H1 (cell line): ENCODE measurements at regions not wholly inside any gene's neighbourhood (a gene's known extent, or its start where the extent isn't known, plus 50 kb on each side); places are given as distances from the start of the nearest gene placed in this dataset.

Source experiments
- CTCF ChIA-PET: fragments of 300-600 bp; sonication (Branson Sonifier 250); formaldehyde crosslinking; loops from one replicate; lab custom pipeline; 2021; ENCODE audit not compliant: partially characterized antibody; lab: Charles Lee
- POLR2A ChIA-PET: fragments of 300-600 bp; sonication (Branson Sonifier 250); formaldehyde crosslinking; loops from one replicate; lab custom pipeline; 2021; ENCODE audit warnings: inconsistent platforms; ENCODE audit not compliant: partially characterized antibody; lab: Charles Lee
- DNase-seq, 2 experiments: peaks; one replicate each; pipeline versions ENCODE4 v3.0.0 to v3.0.0-alpha.2; 2010 to 2022; ENCODE audit warnings: low spot score in 2 of 2, low read depth in 1 of 2, mixed read lengths in 1 of 2
- FAIRE-seq: peaks from 2 replicates; lab custom pipeline; 2011; peaks lifted over from hg19 to GRCh38; lab: Jason Lieb, UNC
- H2AFZ ChIP-seq: 2 replicates; pipeline ENCODE4 v1.8.1; 2012; ENCODE audit warnings: low read length, inconsistent platforms
- H2AK5ac ChIP-seq: 2 replicates; pipeline ENCODE4 v1.6.1; 2013; ENCODE audit warnings: low read depth, low read length
- H2BK120ac ChIP-seq: replicated peaks from 2 replicates; pipeline ENCODE3; 2013; ENCODE audit warnings: low read depth, low read length, inconsistent platforms
- H2BK12ac ChIP-seq: 2 replicates; pipeline ENCODE4 v1.6.1; 2013; ENCODE audit warnings: low read depth, low read length
- H2BK15ac ChIP-seq: 2 replicates; pipeline ENCODE4 v1.6.1; 2013; ENCODE audit warnings: low read length
- H2BK20ac ChIP-seq: 2 replicates; pipeline ENCODE4 v1.6.1; 2013; ENCODE audit warnings: low read length
- H2BK5ac ChIP-seq: 2 replicates; pipeline ENCODE4 v1.6.1; 2013; ENCODE audit warnings: low read depth, low read length
- H3K14ac ChIP-seq: 2 replicates; pipeline ENCODE4 v1.6.1; 2013; ENCODE audit warnings: inconsistent platforms; ENCODE audit not compliant: insufficient read length
- H3K18ac ChIP-seq: 2 replicates; pipeline ENCODE4 v1.6.1; 2013; ENCODE audit warnings: low read length; ENCODE audit errors: extremely low read depth
- H3K23ac ChIP-seq: 2 replicates; pipeline ENCODE4 v1.6.1; 2013; ENCODE audit warnings: inconsistent platforms; ENCODE audit not compliant: insufficient read length
- H3K23me2 ChIP-seq: 2 replicates; pipeline ENCODE4 v1.6.1; 2013; ENCODE audit warnings: low read depth, low read length
- H3K27ac ChIP-seq: 2 replicates; pipeline ENCODE4 v1.6.1; 2011; ENCODE audit warnings: low read depth, low read length, inconsistent platforms
- H3K27me3 ChIP-seq, 4 experiments: replicated peaks in 1 of 4; 1 replicate in 1 of 4; 2 replicates in 3 of 4; pipeline versions ENCODE4 v1.6.1 to v1.8.1; 2011 to 2013; ENCODE audit warnings: low read length in 3 of 4, mild to moderate bottlenecking in 3 of 4, inconsistent platforms in 2 of 4, mixed read lengths in 2 of 4, moderate library complexity in 1 of 4; ENCODE audit not compliant: control insufficient read depth in 3 of 4, insufficient read depth in 3 of 4; ENCODE audit errors: extremely low read depth in 1 of 4
- H3K36me3 ChIP-seq, 4 experiments: 2 replicates each; pipeline versions ENCODE4 v1.6.1 to v1.8.1; 2011 to 2013; ENCODE audit warnings: mild to moderate bottlenecking in 4 of 4, low read length in 3 of 4, moderate library complexity in 2 of 4, control low read depth in 1 of 4, inconsistent platforms in 1 of 4; ENCODE audit not compliant: insufficient read depth in 4 of 4, control insufficient read depth in 2 of 4
- H3K4ac ChIP-seq: replicated peaks from 2 replicates; pipeline ENCODE3; 2013; ENCODE audit warnings: low read length, low read depth, mixed read lengths, inconsistent platforms; ENCODE audit not compliant: insufficient read length
- H3K4me1 ChIP-seq, 4 experiments: replicated peaks in 1 of 4; 1 replicate in 1 of 4; 2 replicates in 3 of 4; pipeline versions ENCODE4 v1.6.1 to v1.8.1; 2011 to 2013; ENCODE audit warnings: low read length in 3 of 4, inconsistent platforms in 2 of 4, mixed read lengths in 1 of 4; ENCODE audit not compliant: insufficient read depth in 4 of 4, control insufficient read depth in 3 of 4
- H3K4me2 ChIP-seq, 2 experiments: 2 replicates each; pipeline versions ENCODE4 v1.6.1 to v1.8.1; 2011 to 2013; ENCODE audit warnings: low read depth in 2 of 2, low read length in 2 of 2, control low read depth in 1 of 2, inconsistent platforms in 1 of 2, mild to moderate bottlenecking in 1 of 2; ENCODE audit not compliant: insufficient read depth in 1 of 2
- H3K4me3 ChIP-seq, 4 experiments: fragments of 200-600, 300-600 bp in 1 of 4; sonication (generic), shearing (Covaris generic), sonication (Bioruptor Twin) in 1 of 4; 2 replicates each; pipeline versions ENCODE4 v1.5.1 to v1.8.1; 2011 to 2016; ENCODE audit warnings: low read length in 4 of 4, low read depth in 3 of 4, control low read depth in 2 of 4, inconsistent platforms in 2 of 4, mild to moderate bottlenecking in 2 of 4, mixed read lengths in 1 of 4, moderate library complexity in 1 of 4; ENCODE audit not compliant: insufficient read depth in 2 of 4; ENCODE audit errors: extremely low read depth in 1 of 4
- H3K56ac ChIP-seq: replicated peaks from 2 replicates; pipeline ENCODE3; 2013; ENCODE audit warnings: low read depth, mild to moderate bottlenecking, mixed read lengths, low read length, inconsistent platforms; ENCODE audit not compliant: insufficient read length
- H3K79me1 ChIP-seq: 2 replicates; pipeline ENCODE4 v1.6.1; 2013; ENCODE audit warnings: low read depth, low read length, control low read depth
- H3K79me2 ChIP-seq, 2 experiments: 2 replicates each; pipeline versions ENCODE4 v1.6.1 to v1.8.1; 2012 to 2013; ENCODE audit warnings: low read length in 2 of 2, mild to moderate bottlenecking in 2 of 2, inconsistent platforms in 1 of 2; ENCODE audit not compliant: insufficient read depth in 2 of 2, control insufficient read depth in 1 of 2
- H3K9ac ChIP-seq, 4 experiments: replicated peaks in 1 of 4; 1 replicate in 1 of 4; 2 replicates in 3 of 4; pipeline versions ENCODE4 v1.6.1 to v1.8.1; 2011 to 2013; ENCODE audit warnings: low read depth in 3 of 4, low read length in 3 of 4, control low read depth in 2 of 4, mild to moderate bottlenecking in 2 of 4, moderate library complexity in 2 of 4, inconsistent platforms in 1 of 4; ENCODE audit errors: extremely low read depth in 1 of 4
- H3K9me3 ChIP-seq, 2 experiments: 2 replicates each; pipeline versions ENCODE4 v1.6.1 to v1.8.1; 2012 to 2013; ENCODE audit warnings: mild to moderate bottlenecking in 2 of 2, moderate library complexity in 2 of 2, control low read depth in 1 of 2, inconsistent platforms in 1 of 2, low read depth in 1 of 2, low read length in 1 of 2, mixed read lengths in 1 of 2; ENCODE audit not compliant: insufficient read depth in 2 of 2
- H4K20me1 ChIP-seq, 2 experiments: replicated peaks in 1 of 2; 2 replicates each; pipeline versions ENCODE3 to v1.8.1; 2011 to 2013; ENCODE audit warnings: inconsistent platforms in 2 of 2, low read length in 2 of 2, mild to moderate bottlenecking in 1 of 2; ENCODE audit not compliant: insufficient read depth in 2 of 2, control insufficient read depth in 1 of 2
- H4K5ac ChIP-seq: 2 replicates; pipeline ENCODE4 v1.6.1; 2013; ENCODE audit warnings: low read length, low read depth, mixed read lengths, inconsistent platforms; ENCODE audit not compliant: insufficient read length
- H4K8ac ChIP-seq: 2 replicates; pipeline ENCODE4 v1.8.0; 2013; ENCODE audit warnings: mild to moderate bottlenecking, moderate library complexity, low read length, inconsistent platforms; ENCODE audit not compliant: insufficient read depth; ENCODE audit errors: extremely low read depth
- H4K91ac ChIP-seq: replicated peaks from 2 replicates; pipeline ENCODE3; 2013; ENCODE audit warnings: low read length, mixed read lengths, inconsistent platforms; ENCODE audit not compliant: insufficient read length
- ATF2 ChIP-seq: IDR thresholded peaks from 2 replicates; pipeline ENCODE4 v1.6.1; 2012; ENCODE audit warnings: low read length, inconsistent platforms
- BACH1 ChIP-seq: IDR thresholded peaks from 2 replicates; pipeline ENCODE4 v1.6.1; 2012; ENCODE audit warnings: low read length, improper control_type of control experiment
- CREB1 ChIP-seq: IDR thresholded peaks from 2 replicates; pipeline ENCODE4 v1.6.1; 2012; ENCODE audit warnings: inconsistent platforms
- HDAC2 ChIP-seq, 2 experiments: fragments of 300-600 bp in 1 of 2; sonication (generic) in 1 of 2; IDR thresholded peaks; 2 replicates each; pipeline ENCODE4 v1.6.1; 2011 to 2012; ENCODE audit warnings: low read depth in 2 of 2, low read length in 2 of 2, mild to moderate bottlenecking in 2 of 2, moderate library complexity in 2 of 2, borderline replicate concordance in 1 of 2, inconsistent platforms in 1 of 2
- JUND ChIP-seq: IDR thresholded peaks from 2 replicates; pipeline ENCODE4 v1.6.1; 2011; ENCODE audit warnings: mild to moderate bottlenecking, improper control_type of control experiment, low read length
- POLR2A ChIP-seq, 2 experiments: IDR thresholded peaks; 1 replicate in 1 of 2; 2 replicates in 1 of 2; pipeline ENCODE4 v1.6.1; 2011; ENCODE audit warnings: low read depth in 2 of 2, low read length in 2 of 2, mild to moderate bottlenecking in 2 of 2; ENCODE audit errors: control extremely low read depth in 1 of 2
- RAD21 ChIP-seq, 2 experiments: IDR thresholded peaks in 1 of 2; conservative IDR thresholded peaks in 1 of 2; 2 replicates each; pipeline ENCODE4 v1.6.1; 2011; ENCODE audit warnings: low read depth in 2 of 2, low read length in 2 of 2, improper control_type of control experiment in 1 of 2, inconsistent platforms in 1 of 2, mild to moderate bottlenecking in 1 of 2, moderate library complexity in 1 of 2
- RFX5 ChIP-seq: IDR thresholded peaks from 2 replicates; pipeline ENCODE4 v1.6.1; 2011; ENCODE audit warnings: low read depth, low read length, improper control_type of control experiment, borderline replicate concordance
- RNF2 ChIP-seq: fragments of 200-900, 300-1000 bp; sonication (generic); IDR thresholded peaks from 2 replicates; pipeline ENCODE4 v1.7.1; 2016; ENCODE audit warnings: borderline replicate concordance, low read depth, mild to moderate bottlenecking, antibody characterized with exemption, low read length; ENCODE audit not compliant: poor library complexity, severe bottlenecking; ENCODE audit errors: missing control alignments
- SIRT6 ChIP-seq: IDR thresholded peaks from one replicate; pipeline ENCODE4 v1.7.1; 2012; ENCODE audit warnings: low read length, inconsistent platforms
- WGBS, 2 experiments: shearing (Covaris generic) in 1 of 2; methylation state at CpG; one replicate each; pipeline versions ENCODE4 v1.1.6 to v1.1.7; 2013 to 2015; ENCODE audit warnings: low lambda C conversion rate in 2 of 2, mixed read lengths in 2 of 2, inconsistent platforms in 1 of 2, low coverage in 1 of 2, missing lambda C conversion rate in 1 of 2; ENCODE audit not compliant: insufficient replicate concordance in 2 of 2, insufficient coverage in 1 of 2, insufficient read length in 1 of 2; ENCODE audit errors: extremely low coverage in 1 of 2, missing lambda C conversion rate in 1 of 2; 5-methylcytosine and 5-hydroxymethylcytosine counted together

GRCh38 chr2:198351647-198352046 is 547.3 kb downstream of the PLCL1 start:
- TF ChIP-seq HDAC2 (IDR thresholded peaks at IDR 0.05; ENCODE audit: borderline replicate concordance in 1 of 2, low read depth in 2 of 2, low read length in 2 of 2) = no peak
- no peak for TF ChIP-seq ATF2
- TF ChIP-seq RFX5 = no peak
- TF ChIP-seq RAD21 (IDR thresholded peaks at IDR 0.05 in 1 of 2, conservative IDR thresholded peaks at IDR 0.05 in 1 of 2; ENCODE audit: low read depth in 2 of 2, low read length in 2 of 2) = no peak
- no peak for TF ChIP-seq BACH1
- TF ChIP-seq JUND = no peak
- no peak for TF ChIP-seq SIRT6
- no peak for TF ChIP-seq CREB1
- no peak for TF ChIP-seq POLR2A (IDR thresholded peaks at IDR 0.05; ENCODE audit: control extremely low read depth in 1 of 2, low read depth in 2 of 2, low read length in 2 of 2)
- TF ChIP-seq RNF2 = no peak
- TF ChIP-seq, all 59 proteins: peak for 0
- Histone ChIP-seq H3K14ac (no peak overlapping the region), H3K27ac (no peak overlapping the region), H2BK12ac (no peak overlapping the region), H3K23me2 (no peaks in the 10 kb centered on the region; the same call in 1 of the 2 replicates), H3K36me3 (no peaks in the 10 kb centered on the region), H2AFZ (no peak overlapping the region), H2BK120ac (no peak overlapping the region), H3K4me3 (no peak overlapping the region), H2BK5ac (no peak overlapping the region), H3K9me3 (no peaks in the 10 kb centered on the region), H3K4ac (no peak overlapping the region), H2BK15ac (no peak overlapping the region), H3K27me3 (no peaks in the 10 kb centered on the region), H3K79me2 (no peaks in the 10 kb centered on the region), H4K8ac (no peak overlapping the region), H3K79me1 (no peaks in the 10 kb centered on the region), H2AK5ac (no peak overlapping the region), H2BK20ac (no peak overlapping the region), H4K20me1 (no peaks in the 10 kb centered on the region), H3K23ac (no peak overlapping the region), H3K4me2 (no peak overlapping the region), H4K5ac (no peak overlapping the region), H3K4me1 (no peaks in the 10 kb centered on the region), H4K91ac (no peak overlapping the region), H3K9ac (no peak overlapping the region), H3K56ac (no peak overlapping the region), H3K18ac (no peak overlapping the region)
- ChIA-PET POLR2A (no interaction called here), CTCF (no interaction called here)
- DNase-seq = no peak
- FAIRE-seq = no peak
- WGBS, 2 experiments = 90% methylated on average over 4 of the region's 4 CpGs; no CpG with 5 or more reads in 1 of the 2 experiments
